Thyroid gland (tissue), 4 donors: ENCODE measurements at regions not wholly inside any gene's neighbourhood (a gene's known extent, or its start where the extent isn't known, plus 50 kb on each side); places are given as distances from the start of the nearest gene placed in this dataset.

Experiments
- DNase-seq, 2 donors: peaks; one replicate each; pipeline ENCODE4 v3.0.0-alpha.2; 2019
- H3K27ac ChIP-seq, 3 donors: fragments of 200-600 bp; sonication (generic); 1 replicate in 2 of 3; 2 replicates in 1 of 3; pipeline ENCODE4 v1.5.1; 2016 to 2019; ENCODE audit warnings: mild to moderate bottlenecking in 1 of 3, moderate library complexity in 1 of 3
- H3K27me3 ChIP-seq: fragments of 200-600 bp; sonication (generic); one replicate; pipeline ENCODE4 v1.5.1; 2019
- H3K36me3 ChIP-seq, 2 donors: fragments of 200-600 bp; sonication (generic); one replicate each; pipeline ENCODE4 v1.5.1; 2016 to 2019
- H3K4me1 ChIP-seq, 2 donors: fragments of 200-600 bp; sonication (generic); one replicate each; pipeline ENCODE4 v1.5.1; 2017 to 2019
- H3K4me3 ChIP-seq, 3 donors: fragments of 200-600 bp; sonication (generic); replicated peaks in 1 of 3; 1 replicate in 2 of 3; 2 replicates in 1 of 3; pipeline ENCODE4 v1.5.1; 2016; ENCODE audit warnings: mild to moderate bottlenecking in 1 of 3
- H3K9me3 ChIP-seq: fragments of 200-600 bp; sonication (generic); one replicate; pipeline ENCODE4 v1.5.1; 2017
- CTCF ChIP-seq, 6 experiments: fragments of 200-600 bp in 3 of 6; fragments of 450-650 bp in 3 of 6; sonication (generic) in 3 of 6; IDR thresholded peaks; one replicate each; pipeline ENCODE4 v1.5.1; 2016 to 2019; ENCODE audit warnings: antibody characterized with exemption in 6 of 6, mild to moderate bottlenecking in 2 of 6, inconsistent platforms in 1 of 6, moderate library complexity in 1 of 6
- POLR2A ChIP-seq, 2 donors: fragments of 450-650 bp; IDR thresholded peaks; one replicate each; pipeline ENCODE4 v1.6.1; 2017; ENCODE audit warnings: antibody characterized with exemption in 2 of 2, mild to moderate bottlenecking in 2 of 2, moderate library complexity in 1 of 2
- WGBS, 2 donors: methylation state at CpG; one replicate each; pipeline ENCODE4 v1.1.5; 2017; 5-methylcytosine and 5-hydroxymethylcytosine counted together
- intact Hi-C: fragments of 100-400 bp; cut with DNase I; formaldehyde crosslinking; loops from one replicate; pipeline ENCODE4 v1.15.1; 2023

- Histone ChIP-seq H3K4me3 (no peak overlapping the region), H3K27ac (no peak overlapping the region), H3K36me3 (no peaks in the 10 kb centered on the region), H3K4me1 (no peaks in the 10 kb centered on the region), H3K27me3 (no peaks in the 10 kb centered on the region), H3K9me3 (no peaks in the 10 kb centered on the region)
- DNase-seq = no peak
- 80 to 87% methylated on average over 4 of the region's 4 CpGs for WGBS, 2 donors
- intact Hi-C loops = no loop called here
- no peak for TF ChIP-seq CTCF (IDR thresholded peaks at IDR 0.05)
- TF ChIP-seq POLR2A (IDR thresholded peaks at IDR 0.05) = no peak
Observed at GRCh38 chr6:99132026-99132635, 184.4 kb upstream of the FBXL4 start.

- no peaks in the 10 kb centered on the region for H3K27me3 ChIP-seq
- intact Hi-C loops = no loop called here
- no peak overlapping the region for H3K27ac ChIP-seq
- no peak for TF ChIP-seq POLR2A (IDR thresholded peaks at IDR 0.05)
- TF ChIP-seq CTCF (IDR thresholded peaks at IDR 0.05) = no peak
- H3K9me3 ChIP-seq = no peaks in the 10 kb centered on the region
- no peaks in the 10 kb centered on the region for H3K36me3 ChIP-seq
- DNase-seq = no peak
- no peaks in the 10 kb centered on the region for H3K4me1 ChIP-seq
- WGBS, 2 donors = 72 to 78% methylated on average over 15 of the region's 15 CpGs
- H3K4me3 ChIP-seq = no peak overlapping the region
Observed at GRCh38 chr6:99130897-99131873, 183.4 kb upstream of the FBXL4 start.

- Histone ChIP-seq H3K4me1 (no peaks in the 10 kb centered on the region), H3K4me3 (no peak overlapping the region), H3K36me3 (no peaks in the 10 kb centered on the region), H3K9me3 (no peaks in the 10 kb centered on the region), H3K27ac (no peak overlapping the region), H3K27me3 (no peaks in the 10 kb centered on the region)
- TF ChIP-seq CTCF (IDR thresholded peaks at IDR 0.05) (no peak), POLR2A (IDR thresholded peaks at IDR 0.05) (no peak)
- intact Hi-C loops = no loop called here
- no peak for DNase-seq
- WGBS, 2 donors = 90 to 98% methylated on average over 2 of the region's 2 CpGs
Observed at GRCh38 chr6:99129835-99130234, 182.1 kb upstream of the FBXL4 start.

GRCh38 chr6:99121748-99122147 lies 174.0 kb upstream of the FBXL4 start:
- TF ChIP-seq POLR2A (IDR thresholded peaks at IDR 0.05) = no peak
- no peak for TF ChIP-seq CTCF (IDR thresholded peaks at IDR 0.05)
- H3K27me3 ChIP-seq = no peaks in the 10 kb centered on the region
- no peak overlapping the region for H3K4me3 ChIP-seq
- H3K27ac ChIP-seq = no peak overlapping the region
- DNase-seq = no peak
- intact Hi-C loops = no loop called here
- H3K36me3 ChIP-seq = no peaks in the 10 kb centered on the region
- WGBS, 2 donors = 36 to 37% methylated on average over 3 of the region's 3 CpGs
- no peaks in the 10 kb centered on the region for H3K4me1 ChIP-seq
- H3K9me3 ChIP-seq = no peaks in the 10 kb centered on the region

GRCh38 chr6:99120641-99121040 lies 172.9 kb upstream of the FBXL4 start:
- no peaks in the 10 kb centered on the region for H3K36me3 ChIP-seq
- no peaks in the 10 kb centered on the region for H3K9me3 ChIP-seq
- intact Hi-C loops = no loop called here
- H3K27ac ChIP-seq = no peak overlapping the region
- TF ChIP-seq POLR2A (IDR thresholded peaks at IDR 0.05) (no peak), CTCF (IDR thresholded peaks at IDR 0.05) (no peak)
- no peak overlapping the region for H3K4me3 ChIP-seq
- no peak for DNase-seq
- no peaks in the 10 kb centered on the region for H3K4me1 ChIP-seq
- WGBS, 2 donors = 82 to 94% methylated on average over 3 of the region's 3 CpGs
- no peaks in the 10 kb centered on the region for H3K27me3 ChIP-seq
